ENCODE measurements at regions not wholly inside any gene's neighbourhood (a gene's known extent, or its start where the extent isn't known, plus 50 kb on each side); places are given as distances from the start of the nearest gene placed in this dataset.
"Not testable (repeated sequence)": the region's sequence is repeated elsewhere in the genome, so short reads cannot be mapped to it uniquely, and the experiment has no call there.

- DNase-seq: no peak
- H3K27me3 Mint-ChIP-seq: no peaks in the 10 kb centered on the region
- peaks cover 9% of the 10 kb centered on the region for H3K9me3 Mint-ChIP-seq
- H3K4me1 Mint-ChIP-seq: no peaks in the 10 kb centered on the region
- H3K27ac Mint-ChIP-seq: no peak overlapping the region
- H3K4me3 Mint-ChIP-seq: no peak overlapping the region
- H3K36me3 Mint-ChIP-seq: no peaks in the 10 kb centered on the region
Measured at GRCh38 chr10:55793024-55793423, 568.0 kb downstream of the ZWINT start.

GRCh38 chr10:55790276-55790675, 570.8 kb downstream of the ZWINT start:
- H3K27ac Mint-ChIP-seq, DNase-seq, H3K27me3 Mint-ChIP-seq, H3K4me3 Mint-ChIP-seq, H3K9me3 Mint-ChIP-seq, H3K36me3 Mint-ChIP-seq, H3K4me1 Mint-ChIP-seq: not testable (repeated sequence)

- no peaks in the 10 kb centered on the region for H3K27me3 Mint-ChIP-seq
- no peaks in the 10 kb centered on the region for H3K36me3 Mint-ChIP-seq
- H3K27ac Mint-ChIP-seq: no peak overlapping the region
Measured at GRCh38 chr10:55786461-55787050, 574.5 kb downstream of the ZWINT start.

GRCh38 chr10:55782181-55782580, 578.9 kb downstream of the ZWINT start:
- Mint-ChIP-seq H3K27ac (no peak overlapping the region), H3K36me3 (no peaks in the 10 kb centered on the region), H3K9me3 (no peaks in the 10 kb centered on the region), H3K4me1 (no peaks in the 10 kb centered on the region), H3K27me3 (no peaks in the 10 kb centered on the region), H3K4me3 (no peak overlapping the region)
- no peak for DNase-seq

More at GRCh38 chr10:55786461-55787050, 574.5 kb downstream of the ZWINT start:
- Mint-ChIP-seq H3K4me3 (no peak overlapping the region), H3K4me1 (no peaks in the 10 kb centered on the region), H3K9me3 (peaks cover 6% of the 10 kb centered on the region)
- no peak for DNase-seq

- peaks cover 2% of the 10 kb centered on the region for H3K9me3 Mint-ChIP-seq
- H3K27me3 Mint-ChIP-seq: no peaks in the 10 kb centered on the region
- no peak overlapping the region for H3K4me3 Mint-ChIP-seq
- no peaks in the 10 kb centered on the region for H3K4me1 Mint-ChIP-seq
- H3K27ac Mint-ChIP-seq: no peak overlapping the region
- DNase-seq: no peak
- no peaks in the 10 kb centered on the region for H3K36me3 Mint-ChIP-seq
Measured at GRCh38 chr10:55766212-55766611, 594.8 kb downstream of the ZWINT start.

- H3K4me1 Mint-ChIP-seq: no peaks in the 10 kb centered on the region
- H3K36me3 Mint-ChIP-seq: no peaks in the 10 kb centered on the region
- H3K9me3 Mint-ChIP-seq: peaks cover 1% of the 10 kb centered on the region
- DNase-seq: no peak
- no peaks in the 10 kb centered on the region for H3K27me3 Mint-ChIP-seq
- no peak overlapping the region for H3K4me3 Mint-ChIP-seq
- no peak overlapping the region for H3K27ac Mint-ChIP-seq
Measured at GRCh38 chr10:55750458-55750857, 610.6 kb downstream of the ZWINT start.

- H3K27me3 Mint-ChIP-seq: no peaks in the 10 kb centered on the region
- H3K36me3 Mint-ChIP-seq: no peaks in the 10 kb centered on the region
- no peak overlapping the region for H3K27ac Mint-ChIP-seq
- H3K9me3 Mint-ChIP-seq: peaks cover 1% of the 10 kb centered on the region
- H3K4me1 Mint-ChIP-seq: no peaks in the 10 kb centered on the region
- H3K4me3 Mint-ChIP-seq: no peak overlapping the region
- DNase-seq: no peak
Measured at GRCh38 chr10:55747244-55747643, 613.8 kb downstream of the ZWINT start.

GRCh38 chr10:55746002-55746401, 615.1 kb downstream of the ZWINT start:
- Mint-ChIP-seq H3K4me3 (no peak overlapping the region), H3K27ac (no peak overlapping the region), H3K4me1 (no peaks in the 10 kb centered on the region), H3K36me3 (no peaks in the 10 kb centered on the region), H3K27me3 (no peaks in the 10 kb centered on the region), H3K9me3 (peaks cover 1% of the 10 kb centered on the region)
- DNase-seq: no peak

- DNase-seq: no peak
- no peaks in the 10 kb centered on the region for H3K27me3 Mint-ChIP-seq
- no peaks in the 10 kb centered on the region for H3K4me1 Mint-ChIP-seq
- H3K4me3 Mint-ChIP-seq: no peak overlapping the region
- no peak overlapping the region for H3K27ac Mint-ChIP-seq
- H3K36me3 Mint-ChIP-seq: no peaks in the 10 kb centered on the region
- H3K9me3 Mint-ChIP-seq: peaks cover 5% of the 10 kb centered on the region
Measured at GRCh38 chr10:55742487-55742886, 618.6 kb downstream of the ZWINT start.

- H3K9me3 Mint-ChIP-seq, H3K36me3 Mint-ChIP-seq, H3K4me3 Mint-ChIP-seq, H3K27me3 Mint-ChIP-seq, DNase-seq, H3K4me1 Mint-ChIP-seq, H3K27ac Mint-ChIP-seq: not testable (repeated sequence)
Measured at GRCh38 chr10:55740767-55741166, 620.3 kb downstream of the ZWINT start.

- Mint-ChIP-seq H3K4me3 (no peak overlapping the region), H3K27ac (no peak overlapping the region), H3K9me3 (peaks cover 5% of the 10 kb centered on the region), H3K27me3 (no peaks in the 10 kb centered on the region), H3K4me1 (no peaks in the 10 kb centered on the region), H3K36me3 (no peaks in the 10 kb centered on the region)
- DNase-seq: no peak
Measured at GRCh38 chr10:55740110-55740509, 620.9 kb downstream of the ZWINT start.

GRCh38 chr10:55734112-55734511, 626.9 kb downstream of the ZWINT start:
- H3K27ac Mint-ChIP-seq: no peak overlapping the region
- H3K4me3 Mint-ChIP-seq: no peak overlapping the region
- H3K27me3 Mint-ChIP-seq: no peaks in the 10 kb centered on the region
- no peaks in the 10 kb centered on the region for H3K4me1 Mint-ChIP-seq
- H3K36me3 Mint-ChIP-seq: no peaks in the 10 kb centered on the region
- H3K9me3 Mint-ChIP-seq: peaks cover 1% of the 10 kb centered on the region
- DNase-seq: no peak

- peaks cover 4% of the 10 kb centered on the region for H3K9me3 Mint-ChIP-seq
- H3K27me3 Mint-ChIP-seq: no peaks in the 10 kb centered on the region
- H3K4me3 Mint-ChIP-seq: no peak overlapping the region
- no peak overlapping the region for H3K27ac Mint-ChIP-seq
- no peaks in the 10 kb centered on the region for H3K4me1 Mint-ChIP-seq
- no peaks in the 10 kb centered on the region for H3K36me3 Mint-ChIP-seq
- DNase-seq: no peak
Measured at GRCh38 chr10:55704950-55705349, 656.1 kb downstream of the ZWINT start.

- H3K4me3 Mint-ChIP-seq: no peak overlapping the region
- no peak for DNase-seq
- peaks cover 3% of the 10 kb centered on the region for H3K9me3 Mint-ChIP-seq
- no peaks in the 10 kb centered on the region for H3K36me3 Mint-ChIP-seq
- no peaks in the 10 kb centered on the region for H3K4me1 Mint-ChIP-seq
- H3K27ac Mint-ChIP-seq: no peak overlapping the region
- H3K27me3 Mint-ChIP-seq: no peaks in the 10 kb centered on the region
Measured at GRCh38 chr10:55668326-55668922, 692.6 kb downstream of the ZWINT start.

GRCh38 chr10:55653531-55653930, 707.5 kb downstream of the ZWINT start:
- Mint-ChIP-seq H3K27me3 (no peaks in the 10 kb centered on the region), H3K27ac (no peak overlapping the region), H3K36me3 (no peaks in the 10 kb centered on the region)

GRCh38 chr10:55641601-55642000, 719.5 kb downstream of the ZWINT start:
- Mint-ChIP-seq H3K9me3 (no peaks in the 10 kb centered on the region), H3K27ac (no peak overlapping the region), H3K4me3 (no peak overlapping the region), H3K36me3 (no peaks in the 10 kb centered on the region), H3K27me3 (no peaks in the 10 kb centered on the region), H3K4me1 (no peaks in the 10 kb centered on the region)
- DNase-seq: no peak

More at GRCh38 chr10:55653531-55653930, 707.5 kb downstream of the ZWINT start:
- no peak overlapping the region for H3K4me3 Mint-ChIP-seq
- DNase-seq: no peak
- peaks cover 7% of the 10 kb centered on the region for H3K9me3 Mint-ChIP-seq
- no peaks in the 10 kb centered on the region for H3K4me1 Mint-ChIP-seq

Measured in activated naive CD8-positive, alpha-beta T cell treated with anti-CD3 and anti-CD28 coated beads for 36 hours (primary cell).